ENCODE measurements at regions not wholly inside any gene's neighbourhood (a gene's known extent, or its start where the extent isn't known, plus 50 kb on each side); places are given as distances from the start of the nearest gene placed in this dataset.
A peak's percentile ranks its signal among the peaks of the same experiment; 100 is the strongest.
"Not testable (repeated sequence)": the region's sequence is repeated elsewhere in the genome, so short reads cannot be mapped to it uniquely, and the experiment has no call there.

DNA sequence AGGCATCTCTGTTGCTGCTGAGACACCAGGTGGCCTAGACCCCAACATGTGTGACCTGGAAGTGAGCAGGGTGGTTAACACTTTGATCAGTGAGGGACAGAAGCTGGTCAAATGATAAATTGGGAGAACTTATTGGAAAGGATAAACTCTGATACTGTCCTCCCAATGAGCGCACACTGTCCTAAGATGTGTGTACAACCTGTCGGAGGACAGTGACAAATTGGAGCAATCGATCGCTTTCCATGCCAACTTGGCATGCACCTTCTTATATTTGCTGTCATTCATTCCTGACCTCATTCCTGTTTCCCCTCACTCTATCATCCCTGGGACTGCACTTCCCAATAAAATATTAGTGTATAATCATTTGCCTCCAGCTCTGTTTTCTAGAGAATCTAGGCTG, 198.7 kb upstream of the PROK2 start:
- no peaks in the 10 kb centered on the region for H3K36me3 ChIP-seq (ENCODE audit: control insufficient read depth, insufficient read depth, low read length)
- no peaks in the 10 kb centered on the region for H3K4me1 ChIP-seq (ENCODE audit: control insufficient read depth, insufficient read depth, low read length)
- H3K9me3 ChIP-seq (ENCODE audit: control insufficient read depth, insufficient read depth, low read length) = no peaks in the 10 kb centered on the region
- DNase-seq (ENCODE audit: low read depth in 4 of 6, low spot score in 6 of 6) = no peak
- H3K27me3 ChIP-seq (ENCODE audit: control insufficient read depth, insufficient read depth, low read length) = no peaks in the 10 kb centered on the region
- H3K4me3 ChIP-seq (ENCODE audit: low read depth, low read length) = no peak overlapping the region
- 97% methylated on average over 4 of the region's 4 CpGs for WGBS (ENCODE audit: insufficient coverage)
- no peak overlapping the region for H3K27ac ChIP-seq (ENCODE audit: low read depth, low read length)

DNA sequence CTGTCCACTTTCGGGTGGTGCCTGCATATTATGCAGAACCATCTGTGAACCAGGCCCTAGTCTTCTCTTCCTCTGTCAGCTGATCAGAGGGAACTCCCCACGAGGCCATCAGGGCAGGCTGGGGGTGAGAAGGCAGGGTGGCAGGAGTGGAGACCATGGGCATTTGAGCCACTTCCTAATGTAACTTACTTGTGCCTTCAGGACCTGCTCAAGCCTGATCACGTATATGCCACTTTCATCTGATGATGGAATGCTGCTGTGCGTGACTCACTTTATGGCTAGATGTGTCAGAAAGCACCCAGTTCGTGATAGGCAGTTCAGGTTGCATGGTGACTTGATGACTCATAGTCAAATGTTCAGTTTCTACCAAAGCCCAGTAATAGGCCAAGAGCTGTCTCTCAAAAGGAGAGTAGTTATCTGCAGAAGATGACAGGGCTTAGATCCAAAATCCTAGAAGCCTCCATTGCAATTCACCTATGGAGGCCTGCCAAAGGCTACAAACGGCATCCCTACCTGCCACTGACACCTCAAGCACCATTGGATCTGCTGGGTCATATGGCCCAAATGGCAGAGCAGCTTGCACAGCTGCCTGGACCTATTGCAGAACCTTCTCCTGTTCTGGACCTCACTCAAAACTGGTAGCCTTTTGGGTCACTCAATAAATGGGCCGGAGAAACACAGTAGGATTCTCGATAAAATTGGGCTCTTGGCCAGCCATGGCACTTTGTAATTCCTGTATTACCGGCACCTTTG, 197.7 kb upstream of the PROK2 start:
- not testable (repeated sequence) for H3K4me1 ChIP-seq (ENCODE audit: control insufficient read depth, insufficient read depth, low read length); DNase-seq (ENCODE audit: low read depth in 4 of 6, low spot score in 6 of 6); H3K36me3 ChIP-seq (ENCODE audit: control insufficient read depth, insufficient read depth, low read length); H3K4me3 ChIP-seq (ENCODE audit: low read depth, low read length); H3K27ac ChIP-seq (ENCODE audit: low read depth, low read length); H3K27me3 ChIP-seq (ENCODE audit: control insufficient read depth, insufficient read depth, low read length); H3K9me3 ChIP-seq (ENCODE audit: control insufficient read depth, insufficient read depth, low read length)
- WGBS (ENCODE audit: insufficient coverage) = 69% methylated on average over 5 of the region's 9 CpGs

DNA sequence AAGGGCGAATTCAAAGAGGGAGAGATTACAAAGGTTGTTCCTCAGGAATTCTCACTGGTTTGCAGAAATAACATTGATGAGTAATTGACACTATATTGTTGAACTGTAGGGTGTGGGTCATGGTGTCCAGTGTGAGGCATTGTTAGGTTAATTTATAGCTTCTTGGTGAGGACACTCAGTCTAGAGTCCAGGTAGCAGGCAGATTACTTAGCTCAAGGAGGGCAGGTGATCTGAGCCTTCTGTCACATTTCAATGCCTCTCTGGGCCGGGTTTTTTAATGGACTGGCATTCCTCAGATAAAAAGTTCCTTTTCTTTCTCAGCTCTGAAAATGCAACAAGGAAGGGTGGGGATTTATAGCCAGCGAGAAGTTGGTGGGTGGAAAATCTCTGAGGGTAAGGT, 194.2 kb upstream of the PROK2 start:
- no peaks in the 10 kb centered on the region for H3K9me3 ChIP-seq (ENCODE audit: control insufficient read depth, insufficient read depth, low read length)
- no peaks in the 10 kb centered on the region for H3K4me1 ChIP-seq (ENCODE audit: control insufficient read depth, insufficient read depth, low read length)
- 85% methylated on average over 2 of the region's 3 CpGs for WGBS (ENCODE audit: insufficient coverage)
- no peaks in the 10 kb centered on the region for H3K36me3 ChIP-seq (ENCODE audit: control insufficient read depth, insufficient read depth, low read length)
- H3K27ac ChIP-seq (ENCODE audit: low read depth, low read length) = no peak overlapping the region
- H3K27me3 ChIP-seq (ENCODE audit: control insufficient read depth, insufficient read depth, low read length) = no peaks in the 10 kb centered on the region
- no peak overlapping the region for H3K4me3 ChIP-seq (ENCODE audit: low read depth, low read length)
- no peak for DNase-seq (ENCODE audit: low read depth in 4 of 6, low spot score in 6 of 6)

DNA sequence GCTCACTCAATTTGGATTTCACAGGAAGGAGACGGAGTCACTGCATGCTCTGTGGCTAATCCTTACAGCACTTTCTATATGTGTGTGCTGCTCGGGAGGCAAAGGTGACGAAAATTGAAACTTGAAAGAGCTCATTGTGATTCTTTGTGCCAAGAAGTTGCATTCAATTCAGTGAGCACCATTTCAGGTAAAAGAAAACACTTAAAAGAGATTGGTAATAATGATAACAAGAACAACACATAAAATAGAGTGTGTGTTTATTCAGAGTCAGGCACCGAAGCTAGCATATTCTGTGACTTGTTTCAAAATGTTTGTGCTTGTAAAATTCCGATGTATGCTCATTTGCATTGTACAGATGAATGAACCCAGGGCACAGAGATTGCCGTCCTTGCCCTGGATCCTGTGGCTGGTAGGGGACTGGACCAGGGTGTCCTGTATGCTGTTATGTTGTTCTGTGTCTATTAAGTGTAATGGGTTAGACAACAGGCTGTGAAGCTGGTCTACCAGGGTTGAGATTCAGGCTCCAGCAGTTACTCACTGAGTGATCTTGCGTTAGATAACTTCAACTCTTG, 193.3 kb upstream of the PROK2 start:
- WGBS (ENCODE audit: insufficient coverage) = 69% methylated on average over 5 of the region's 7 CpGs
- DNase-seq (ENCODE audit: low read depth in 4 of 6, low spot score in 6 of 6) = no peak

DNA sequence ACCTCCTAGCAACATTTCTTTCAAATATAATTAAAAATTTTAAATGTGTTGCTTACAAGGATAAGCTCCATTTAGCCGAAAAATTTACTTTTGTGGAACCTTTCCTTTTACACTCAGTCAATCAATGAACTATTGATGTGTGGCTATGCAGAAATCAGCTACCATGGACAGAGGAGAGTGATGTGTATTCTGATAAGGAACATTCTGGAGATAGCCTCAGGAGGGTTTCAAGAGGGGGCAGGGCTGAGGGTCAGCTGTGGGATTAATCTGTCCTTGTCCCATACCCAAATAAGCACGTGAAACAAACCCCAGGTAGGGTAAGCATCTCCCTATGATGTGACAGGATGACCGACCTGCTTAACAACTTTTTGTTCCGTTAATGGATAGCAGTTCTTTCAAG, 192.6 kb upstream of the PROK2 start:
- no peak for DNase-seq (ENCODE audit: low read depth in 4 of 6, low spot score in 6 of 6)
- H3K4me1 ChIP-seq (ENCODE audit: control insufficient read depth, insufficient read depth, low read length) = no peaks in the 10 kb centered on the region
- WGBS (ENCODE audit: insufficient coverage) = no CpG with 5 or more reads among the region's 4 CpGs

More for the DNA sequence above, 193.3 kb upstream of the PROK2 start:
- H3K27me3 ChIP-seq (ENCODE audit: control insufficient read depth, insufficient read depth, low read length) = no peaks in the 10 kb centered on the region
- H3K36me3 ChIP-seq (ENCODE audit: control insufficient read depth, insufficient read depth, low read length) = no peaks in the 10 kb centered on the region
- no peaks in the 10 kb centered on the region for H3K4me1 ChIP-seq (ENCODE audit: control insufficient read depth, insufficient read depth, low read length)
- no peak overlapping the region for H3K4me3 ChIP-seq (ENCODE audit: low read depth, low read length)
- no peak overlapping the region for H3K27ac ChIP-seq (ENCODE audit: low read depth, low read length)
- H3K9me3 ChIP-seq (ENCODE audit: control insufficient read depth, insufficient read depth, low read length) = no peaks in the 10 kb centered on the region

DNA sequence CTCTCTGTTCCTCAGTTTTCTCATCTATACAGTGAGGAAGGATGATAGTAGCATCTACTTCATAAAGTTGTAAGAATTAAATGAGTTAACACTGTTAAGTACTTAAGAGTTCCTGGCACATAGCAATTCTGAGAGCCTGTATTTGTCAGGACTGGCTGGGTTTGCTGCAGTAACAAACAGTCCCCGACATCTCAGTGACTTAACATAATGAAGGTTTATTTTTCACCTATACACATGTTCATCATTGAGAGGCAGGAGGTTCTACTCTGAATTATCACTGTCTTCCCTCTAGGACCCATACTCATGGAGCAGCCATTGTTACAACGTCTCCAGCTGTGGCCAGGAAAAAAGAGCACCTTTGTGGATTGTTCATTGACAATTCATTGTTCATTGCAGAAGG, 190.6 kb upstream of the PROK2 start:
- 86% methylated on average over 1 of the region's 2 CpGs for WGBS (ENCODE audit: insufficient coverage)
- no peaks in the 10 kb centered on the region for H3K9me3 ChIP-seq (ENCODE audit: control insufficient read depth, insufficient read depth, low read length)

More for the DNA sequence above, 192.6 kb upstream of the PROK2 start:
- H3K4me3 ChIP-seq (ENCODE audit: low read depth, low read length) = no peak overlapping the region
- H3K9me3 ChIP-seq (ENCODE audit: control insufficient read depth, insufficient read depth, low read length) = no peaks in the 10 kb centered on the region
- H3K36me3 ChIP-seq (ENCODE audit: control insufficient read depth, insufficient read depth, low read length) = no peaks in the 10 kb centered on the region
- H3K27ac ChIP-seq (ENCODE audit: low read depth, low read length) = no peak overlapping the region
- no peaks in the 10 kb centered on the region for H3K27me3 ChIP-seq (ENCODE audit: control insufficient read depth, insufficient read depth, low read length)

DNA sequence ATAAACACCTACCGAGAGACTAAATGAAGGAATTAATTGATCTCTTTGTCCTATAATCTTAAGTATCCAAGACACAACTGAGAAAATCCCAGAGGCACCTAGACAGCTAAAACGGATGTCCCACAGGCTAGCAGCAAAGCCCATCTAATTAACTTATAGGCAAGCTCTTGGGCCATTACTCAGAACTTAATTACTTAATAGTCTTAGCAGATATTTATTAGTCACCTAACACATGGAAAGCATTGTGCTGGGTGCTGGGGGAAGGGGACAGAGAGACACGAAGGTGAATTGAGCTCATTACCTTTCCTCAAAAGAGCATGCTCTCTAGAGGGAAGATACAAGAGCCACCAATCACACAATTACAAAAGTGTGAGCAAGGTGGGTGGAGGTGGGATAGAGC, 189.8 kb upstream of the PROK2 start:
- H3K4me1 ChIP-seq (ENCODE audit: control insufficient read depth, insufficient read depth, low read length) = no peaks in the 10 kb centered on the region
- no peaks in the 10 kb centered on the region for H3K36me3 ChIP-seq (ENCODE audit: control insufficient read depth, insufficient read depth, low read length)
- H3K9me3 ChIP-seq (ENCODE audit: control insufficient read depth, insufficient read depth, low read length) = no peaks in the 10 kb centered on the region
- H3K4me3 ChIP-seq (ENCODE audit: low read depth, low read length) = no peak overlapping the region
- peak in 1 of 6 donors; percentile 70 for DNase-seq (ENCODE audit: low read depth in 4 of 6, low spot score in 6 of 6)
- H3K27me3 ChIP-seq (ENCODE audit: control insufficient read depth, insufficient read depth, low read length) = no peaks in the 10 kb centered on the region
- no peak overlapping the region for H3K27ac ChIP-seq (ENCODE audit: low read depth, low read length)
- no CpG with 5 or more reads among the region's 3 CpGs for WGBS (ENCODE audit: insufficient coverage)

More for the DNA sequence above, 190.6 kb upstream of the PROK2 start:
- Histone ChIP-seq H3K27ac (ENCODE audit: low read depth, low read length) (no peak overlapping the region), H3K4me3 (ENCODE audit: low read depth, low read length) (no peak overlapping the region), H3K4me1 (ENCODE audit: control insufficient read depth, insufficient read depth, low read length) (no peaks in the 10 kb centered on the region), H3K27me3 (ENCODE audit: control insufficient read depth, insufficient read depth, low read length) (no peaks in the 10 kb centered on the region), H3K36me3 (ENCODE audit: control insufficient read depth, insufficient read depth, low read length) (no peaks in the 10 kb centered on the region)
- DNase-seq (ENCODE audit: low read depth in 4 of 6, low spot score in 6 of 6) = no peak

DNA sequence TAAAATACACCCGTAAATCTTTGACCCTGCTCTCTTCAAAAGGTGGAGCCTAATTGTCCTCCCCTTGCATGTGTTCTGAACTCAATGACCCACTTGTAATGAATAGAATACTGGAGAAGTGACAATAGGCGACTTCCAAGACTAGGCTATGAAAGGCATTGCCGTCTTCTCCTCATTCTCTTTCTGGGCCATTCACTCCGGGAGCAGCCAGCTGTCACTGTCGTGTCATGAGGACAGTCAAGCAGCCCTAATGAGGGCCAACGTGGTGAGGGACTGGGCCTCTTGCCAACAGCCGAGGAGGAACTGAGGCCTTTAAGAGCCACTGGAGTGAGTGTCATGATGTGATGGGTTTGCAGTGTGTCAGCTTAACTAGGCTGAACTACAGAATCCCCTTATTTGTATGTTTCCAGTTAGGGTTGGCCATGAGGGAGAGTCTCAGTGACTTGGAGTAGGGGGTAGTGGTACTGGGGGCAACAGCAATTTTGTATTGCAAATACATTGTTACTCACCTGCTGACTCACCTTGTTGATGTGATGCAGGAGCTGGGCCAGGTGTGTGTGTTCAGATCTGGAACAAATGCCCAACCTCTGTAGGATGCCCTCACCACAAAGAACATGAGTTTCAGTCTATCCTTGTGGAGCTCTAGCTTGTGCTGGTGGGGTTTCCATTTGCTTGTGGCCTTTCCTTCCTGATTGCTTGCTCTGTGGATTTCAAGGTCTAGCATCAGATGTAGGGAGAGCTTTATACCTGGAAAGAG, 188.5 kb upstream of the PROK2 start:
- H3K4me1 ChIP-seq (ENCODE audit: control insufficient read depth, insufficient read depth, low read length) = no peaks in the 10 kb centered on the region
- H3K27ac ChIP-seq (ENCODE audit: low read depth, low read length) = no peak overlapping the region
- no peaks in the 10 kb centered on the region for H3K9me3 ChIP-seq (ENCODE audit: control insufficient read depth, insufficient read depth, low read length)
- H3K36me3 ChIP-seq (ENCODE audit: control insufficient read depth, insufficient read depth, low read length) = no peaks in the 10 kb centered on the region
- peaks cover under 1% of the 10 kb centered on the region for H3K27me3 ChIP-seq (ENCODE audit: control insufficient read depth, insufficient read depth, low read length)
- WGBS (ENCODE audit: insufficient coverage) = 50% methylated on average over 1 of the region's 7 CpGs
- no peak overlapping the region for H3K4me3 ChIP-seq (ENCODE audit: low read depth, low read length)
- peak in 3 of 6 donors; percentile 13 to 49 (median 40) for DNase-seq (ENCODE audit: low read depth in 4 of 6, low spot score in 6 of 6)

DNA sequence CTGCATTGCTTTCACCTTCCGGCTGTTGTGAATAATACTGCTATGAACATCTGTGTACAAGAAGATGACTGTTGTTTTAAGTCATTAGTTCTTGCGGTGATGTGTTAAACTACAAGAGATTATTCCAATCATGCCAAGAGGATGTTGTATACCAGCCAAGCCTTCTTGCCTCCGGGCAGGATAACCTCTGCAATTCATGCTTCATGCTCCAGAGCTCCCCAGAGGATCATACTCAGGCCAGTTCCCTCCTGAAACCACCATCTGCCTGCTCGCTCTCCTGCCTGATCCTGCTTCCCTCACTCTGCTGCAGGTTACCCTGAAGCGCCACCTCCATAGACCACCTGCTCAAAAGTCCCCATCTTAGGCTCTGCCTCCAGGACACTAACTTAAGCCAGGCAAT, 187.1 kb upstream of the PROK2 start:
- no peak overlapping the region for H3K27ac ChIP-seq (ENCODE audit: low read depth, low read length)
- WGBS (ENCODE audit: insufficient coverage) = 80% methylated on average over 3 of the region's 5 CpGs
- peaks cover 4% of the 10 kb centered on the region for H3K27me3 ChIP-seq (ENCODE audit: control insufficient read depth, insufficient read depth, low read length)
- no peaks in the 10 kb centered on the region for H3K9me3 ChIP-seq (ENCODE audit: control insufficient read depth, insufficient read depth, low read length)
- DNase-seq (ENCODE audit: low read depth in 4 of 6, low spot score in 6 of 6) = no peak
- no peaks in the 10 kb centered on the region for H3K4me1 ChIP-seq (ENCODE audit: control insufficient read depth, insufficient read depth, low read length)
- no peak overlapping the region for H3K4me3 ChIP-seq (ENCODE audit: low read depth, low read length)
- H3K36me3 ChIP-seq (ENCODE audit: control insufficient read depth, insufficient read depth, low read length) = no peaks in the 10 kb centered on the region
